Medulla oblongata (tissue), 1 donor: ENCODE measurements at regions not wholly inside any gene's neighbourhood (a gene's known extent, or its start where the extent isn't known, plus 50 kb on each side); places are given as distances from the start of the nearest gene placed in this dataset.
A peak's percentile ranks its signal among the peaks of the same experiment; 100 is the strongest.

Experiments used
- DNase-seq: peaks from one replicate; pipeline ENCODE4 v3.0.0-alpha.2; 2015; ENCODE audit errors: extremely low spot score

DNA sequence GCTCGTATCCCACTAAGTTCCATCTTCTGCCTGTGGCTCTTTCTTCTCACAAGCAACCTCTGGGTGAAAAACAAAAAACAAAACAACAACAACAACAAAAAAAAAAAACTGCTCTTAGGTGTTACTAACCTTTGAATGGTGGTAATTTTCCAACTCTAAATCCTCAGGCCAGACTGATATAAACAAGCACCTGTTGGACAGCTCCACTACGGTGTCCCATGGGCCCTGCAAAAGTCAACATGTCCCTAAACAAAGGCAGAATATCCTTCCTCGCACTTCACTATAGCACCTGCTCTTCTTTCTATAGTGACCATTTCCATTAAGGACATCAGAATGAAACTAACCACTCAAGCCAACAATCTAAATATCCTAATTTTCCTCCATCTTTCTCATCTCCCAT, 54.6 kb upstream of the PARM1 start:
- no peak for DNase-seq

DNA sequence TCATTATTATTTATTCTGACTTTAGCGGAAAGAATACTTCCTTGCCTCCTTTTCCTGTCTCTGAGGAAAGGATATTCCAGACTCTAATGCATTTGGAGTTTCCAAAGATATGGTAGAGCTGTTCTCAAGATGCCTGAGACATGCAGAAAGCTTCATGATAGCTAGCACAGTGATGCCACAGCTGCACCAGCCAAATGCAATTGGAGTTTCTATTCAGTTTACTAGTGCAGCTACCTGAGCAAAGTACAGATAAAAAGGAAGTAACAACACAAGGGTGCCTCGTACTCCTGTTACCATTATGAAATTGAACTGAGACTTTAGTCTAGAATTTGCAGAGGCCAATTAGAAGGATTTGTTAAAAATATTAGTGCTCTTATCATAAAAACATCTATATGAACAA, 57.5 kb upstream of the PARM1 start:
- no peak for DNase-seq

DNA sequence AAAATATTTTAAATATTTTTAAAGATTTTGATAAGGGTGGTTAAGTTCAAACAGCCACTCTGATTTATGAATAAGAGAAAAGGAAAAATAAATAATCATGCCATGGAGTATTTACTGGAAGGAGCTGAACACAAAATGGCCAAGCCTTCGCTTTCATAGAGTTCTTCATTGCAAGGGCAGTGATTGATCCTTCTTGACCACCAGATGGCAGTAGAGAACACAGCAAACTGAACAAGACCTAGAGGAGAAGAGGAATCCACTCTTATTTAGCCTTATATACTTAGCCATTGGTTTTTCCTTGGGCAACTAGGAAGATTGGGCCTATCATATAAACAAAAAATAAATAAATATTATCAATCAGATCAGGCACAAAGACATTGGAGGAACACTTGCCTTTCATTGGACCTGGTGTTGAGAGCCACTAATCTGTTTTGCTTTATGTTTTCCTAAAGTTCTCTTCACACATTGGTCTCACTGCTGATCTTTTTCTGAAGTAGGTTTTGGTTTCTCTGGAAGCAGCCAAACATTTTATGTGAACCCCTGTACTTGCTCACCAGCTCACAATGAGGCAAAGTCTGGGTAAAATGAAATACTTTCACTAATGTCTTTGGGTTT, 58.1 kb upstream of the PARM1 start:
- DNase-seq: peak; percentile 93

DNA sequence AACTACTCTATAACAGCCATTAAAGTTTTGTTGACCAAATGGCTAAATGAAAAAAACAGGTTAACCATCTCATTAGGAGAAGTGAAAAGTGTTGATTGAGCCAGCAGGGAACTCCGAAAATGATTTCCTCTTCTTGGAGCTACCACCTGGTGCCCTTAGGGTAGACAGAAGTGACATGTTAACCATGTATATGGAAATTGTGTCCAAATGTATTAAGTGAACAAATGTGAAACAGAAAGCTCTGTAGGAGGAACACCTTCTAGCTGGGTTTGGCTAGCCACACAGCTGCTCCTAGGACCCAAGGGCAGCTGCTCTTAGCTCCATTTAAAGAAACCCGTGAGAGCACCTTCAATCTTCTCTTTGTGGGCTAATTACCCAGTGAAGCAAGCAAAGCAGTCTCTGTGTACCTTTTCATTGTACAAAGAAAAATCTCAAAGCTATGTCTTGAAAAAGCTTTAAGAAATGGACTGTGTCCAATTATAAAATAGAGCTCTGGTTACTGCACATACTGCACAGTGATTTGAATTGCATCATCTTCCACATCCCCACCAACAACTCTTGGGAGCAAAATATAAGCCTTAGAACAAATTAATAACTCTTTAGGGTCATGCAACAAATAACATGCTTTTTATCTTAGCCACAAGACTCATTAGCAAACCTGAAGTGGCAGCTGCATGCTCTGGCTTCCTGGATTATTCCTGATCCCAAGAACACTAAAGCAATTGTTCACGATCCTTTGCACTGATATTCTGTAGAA, 59.2 kb upstream of the PARM1 start:
- no peak for DNase-seq

DNA sequence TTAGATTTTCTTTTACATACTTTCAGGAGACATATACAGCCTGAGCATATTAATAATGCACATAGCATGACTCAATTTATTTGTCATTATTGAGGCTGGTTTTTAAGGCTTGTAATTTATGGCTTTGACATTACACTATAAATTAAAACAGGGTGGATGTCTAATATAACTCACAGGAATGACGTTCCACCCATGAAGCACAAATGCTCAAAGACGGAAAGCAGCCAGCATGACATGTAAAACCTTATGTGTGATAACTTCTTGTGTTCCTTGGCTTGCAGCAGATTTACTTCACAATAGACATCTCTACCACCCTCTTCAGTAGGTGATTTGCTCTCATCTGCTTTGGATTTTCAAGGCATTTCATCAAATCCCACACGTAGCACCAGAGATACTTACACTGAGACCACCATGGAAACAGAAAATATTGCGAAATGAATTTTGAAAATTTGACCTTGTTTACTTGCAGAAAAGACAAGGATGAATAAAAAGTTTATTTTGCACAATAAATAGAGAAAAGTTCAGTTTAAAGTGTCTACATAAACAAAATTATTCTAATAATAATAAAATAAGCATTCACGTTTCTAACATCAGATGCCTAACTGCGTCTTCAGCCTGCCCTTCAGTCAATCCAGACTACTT, 64.7 kb upstream of the BTC start:
- DNase-seq: no peak

DNA sequence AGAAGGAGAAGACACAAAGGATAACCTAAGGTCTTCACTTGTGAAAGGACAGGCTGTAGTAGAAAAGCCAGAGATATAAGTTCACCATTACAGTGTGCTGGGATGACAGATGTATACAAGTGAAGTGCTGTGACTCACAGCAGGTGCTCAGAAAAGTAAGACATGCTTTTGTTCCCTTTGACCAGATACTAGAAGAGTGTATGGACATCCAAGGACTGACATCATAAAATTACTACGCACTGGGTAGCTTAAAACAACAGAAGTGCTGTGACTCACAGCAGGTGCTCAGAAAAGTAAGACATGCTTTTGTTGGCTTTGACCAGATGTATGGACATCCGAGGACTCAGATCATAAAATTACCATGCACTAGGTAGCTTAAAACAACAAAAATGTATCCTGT, 61.6 kb upstream of the BTC start:
- no peak for DNase-seq

DNA sequence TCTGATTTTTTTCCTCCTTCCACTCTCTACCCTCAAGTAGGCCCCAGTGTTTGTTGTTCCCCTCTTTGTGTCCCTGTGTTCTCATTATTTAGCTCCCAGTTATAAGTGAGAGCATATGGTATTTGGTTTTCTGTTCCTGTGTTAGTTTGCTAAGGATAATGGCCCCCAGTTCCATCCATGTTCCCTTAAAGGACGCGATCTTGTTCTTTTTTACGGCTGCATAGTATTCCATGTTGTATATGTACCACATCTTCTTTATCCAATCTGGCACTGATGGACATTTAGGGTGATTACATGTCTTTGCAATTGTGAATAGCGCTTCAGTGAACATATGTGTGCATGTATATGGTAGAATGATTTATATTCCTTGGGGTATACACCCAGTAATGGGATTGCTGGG, 54.5 kb upstream of the BTC start:
- no peak for DNase-seq

DNA sequence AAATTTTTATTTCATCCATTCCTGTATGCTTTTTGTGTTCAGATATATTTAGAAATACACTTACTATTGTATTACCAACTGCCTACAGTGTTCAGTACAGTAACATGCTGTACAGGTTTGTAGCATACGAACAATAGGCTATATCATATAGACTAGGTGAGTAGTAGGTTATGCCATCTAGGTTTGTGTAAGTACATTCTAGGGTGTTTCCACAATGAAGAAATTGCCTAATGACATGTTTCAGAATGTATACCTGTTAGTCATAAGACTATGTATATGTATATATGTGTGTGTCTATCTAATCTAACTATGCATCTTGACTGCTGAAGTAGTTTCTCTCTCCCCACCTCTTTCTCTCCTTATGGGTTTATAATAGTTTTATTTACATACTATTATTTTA, 51.5 kb upstream of the BTC start:
- DNase-seq: no peak
